BLaER1 treated with 17β-estradiol and CSF1 and Interleukin-3, amounts not matched to agents 10 nM and 100 nM (cell line): ENCODE measurements at regions not wholly inside any gene's neighbourhood (a gene's known extent, or its start where the extent isn't known, plus 50 kb on each side); places are given as distances from the start of the nearest gene placed in this dataset.

Experiments used
- H3K27ac ChIP-seq, 11 experiments: shearing (Covaris generic); formaldehyde crosslinking; 2 replicates each; pipeline ENCODE4 v1.8.1; 2022
- H3K27me3 ChIP-seq, 11 experiments: shearing (Covaris generic); formaldehyde crosslinking; 2 replicates each; pipeline ENCODE4 v1.8.1; 2022
- H3K36me3 ChIP-seq, 11 experiments: shearing (Covaris generic); formaldehyde crosslinking; 2 replicates each; pipeline ENCODE4 v1.8.1; 2022
- H3K4me1 ChIP-seq, 10 experiments: shearing (Covaris generic); formaldehyde crosslinking; 2 replicates each; pipeline ENCODE4 v1.8.1; 2022
- H3K4me2 ChIP-seq, 11 experiments: shearing (Covaris generic); formaldehyde crosslinking; 2 replicates each; pipeline ENCODE4 v1.8.1; 2022
- H3K4me3 ChIP-seq, 10 experiments: shearing (Covaris generic); formaldehyde crosslinking; 2 replicates each; pipeline ENCODE4 v1.8.1; 2022
- H3K9ac ChIP-seq, 11 experiments: shearing (Covaris generic); formaldehyde crosslinking; 2 replicates each; pipeline ENCODE4 v1.8.1; 2022
- H3K9me3 ChIP-seq, 11 experiments: shearing (Covaris generic); formaldehyde crosslinking; replicated peaks in 1 of 11; 2 replicates each; pipeline ENCODE4 v1.8.1; 2022
- H4K20me1 ChIP-seq, 11 experiments: shearing (Covaris generic); formaldehyde crosslinking; 2 replicates each; pipeline ENCODE4 v1.8.1; 2022
- Cebpa-rat ChIP-seq, 11 experiments: shearing (Covaris generic); IDR thresholded peaks; 2 replicates each; pipeline ENCODE4 v1.8.1; 2022

- Histone ChIP-seq H3K4me2 (peak overlapping the region in 8 of 11 experiments; percentile 28 to 68 (median 54); a peak in 13 of 22 replicates), H3K9ac (no peak overlapping the region), H3K4me3 (no peak overlapping the region), H3K4me1 (peaks cover 0 to 67% (median 54%) of the 10 kb centered on the region in 10 experiments; a peak in 15 of 20 replicates), H3K27ac (no peak overlapping the region), H3K27me3 (peaks cover 0 to 26% (median 0%) of the 10 kb centered on the region in 11 experiments; a peak in 6 of 22 replicates), H3K36me3 (no peaks in the 10 kb centered on the region), H3K9me3 (no peaks in the 10 kb centered on the region), H4K20me1 (peaks cover 0 to 16% (median 0%) of the 10 kb centered on the region in 11 experiments; a peak in 2 of 22 replicates)
- no peak for TF ChIP-seq Cebpa-rat (IDR thresholded peaks at IDR 0.05)
These were observed 178.0 kb upstream of the PPP1R26 start for GRCh38 chr9:135301271-135302263.

GRCh38 chr9:135302329-135303279 lies 177.0 kb upstream of the PPP1R26 start:
- Histone ChIP-seq H4K20me1 (peaks cover 0 to 16% (median 0%) of the 10 kb centered on the region in 11 experiments; a peak in 2 of 22 replicates), H3K4me3 (no peak overlapping the region)

GRCh38 chr9:135303280-135303647 lies 176.3 kb upstream of the PPP1R26 start:
- peaks cover 0 to 26% (median 0%) of the 10 kb centered on the region in 11 experiments; a peak in 6 of 22 replicates for H3K27me3 ChIP-seq
- peaks cover 0 to 16% (median 0%) of the 10 kb centered on the region in 11 experiments; a peak in 2 of 22 replicates for H4K20me1 ChIP-seq
- no peak overlapping the region for H3K27ac ChIP-seq
- H3K4me3 ChIP-seq = no peak overlapping the region
- no peak overlapping the region for H3K9ac ChIP-seq
- H3K4me2 ChIP-seq = peak overlapping the region in 9 of 11 experiments; percentile 12 to 68 (median 42); a peak in 15 of 22 replicates
- TF ChIP-seq Cebpa-rat (IDR thresholded peaks at IDR 0.05) = no peak
- H3K9me3 ChIP-seq = no peaks in the 10 kb centered on the region
- H3K36me3 ChIP-seq = no peaks in the 10 kb centered on the region
- H3K4me1 ChIP-seq = peaks cover 0 to 58% (median 43%) of the 10 kb centered on the region in 10 experiments; a peak in 15 of 20 replicates

More at GRCh38 chr9:135302329-135303279, 177.0 kb upstream of the PPP1R26 start:
- peaks cover 0 to 26% (median 0%) of the 10 kb centered on the region in 11 experiments; a peak in 6 of 22 replicates for H3K27me3 ChIP-seq
- H3K36me3 ChIP-seq = no peaks in the 10 kb centered on the region
- no peak for TF ChIP-seq Cebpa-rat (IDR thresholded peaks at IDR 0.05)
- H3K27ac ChIP-seq = no peak overlapping the region
- H3K9me3 ChIP-seq = no peaks in the 10 kb centered on the region
- peak overlapping the region in 9 of 11 experiments; percentile 12 to 68 (median 53); a peak in 15 of 22 replicates for H3K4me2 ChIP-seq
- peaks cover 0 to 56% (median 45%) of the 10 kb centered on the region in 10 experiments; a peak in 15 of 20 replicates for H3K4me1 ChIP-seq
- H3K9ac ChIP-seq = no peak overlapping the region

- Histone ChIP-seq H3K27ac (no peak overlapping the region), H3K36me3 (no peaks in the 10 kb centered on the region), H3K4me3 (no peak overlapping the region), H3K4me1 (peaks cover 0 to 50% (median 39%) of the 10 kb centered on the region in 10 experiments; a peak in 15 of 20 replicates), H4K20me1 (peaks cover 0 to 10% (median 0%) of the 10 kb centered on the region in 11 experiments; a peak in 2 of 22 replicates), H3K9ac (no peak overlapping the region), H3K4me2 (peak overlapping the region in 1 of 11 experiments; percentile 58; a peak in 1 of 22 replicates), H3K9me3 (no peaks in the 10 kb centered on the region), H3K27me3 (peaks cover 0 to 25% (median 0%) of the 10 kb centered on the region in 11 experiments; a peak in 6 of 22 replicates)
- TF ChIP-seq Cebpa-rat (IDR thresholded peaks at IDR 0.05) = no peak
These were observed 175.6 kb upstream of the PPP1R26 start for GRCh38 chr9:135303865-135304499.

GRCh38 chr9:135304886-135305285 lies 174.7 kb upstream of the PPP1R26 start:
- H3K4me1 ChIP-seq = peaks cover 0 to 41% (median 30%) of the 10 kb centered on the region in 10 experiments; a peak in 14 of 20 replicates
- H3K9me3 ChIP-seq = no peaks in the 10 kb centered on the region
- H3K4me3 ChIP-seq = no peak overlapping the region
- no peaks in the 10 kb centered on the region for H3K36me3 ChIP-seq
- peaks cover 0 to 17% (median 0%) of the 10 kb centered on the region in 11 experiments; a peak in 4 of 22 replicates for H3K27me3 ChIP-seq
- no peak for TF ChIP-seq Cebpa-rat (IDR thresholded peaks at IDR 0.05)
- H4K20me1 ChIP-seq = peaks cover 0 to under 1% (median 0%) of the 10 kb centered on the region in 11 experiments; a peak in 2 of 22 replicates
- no peak overlapping the region for H3K27ac ChIP-seq
- H3K4me2 ChIP-seq = no peak overlapping the region
- no peak overlapping the region for H3K9ac ChIP-seq

- Histone ChIP-seq H3K4me2 (no peak overlapping the region), H3K27ac (no peak overlapping the region), H3K4me3 (no peak overlapping the region), H4K20me1 (no peaks in the 10 kb centered on the region; a peak in 1 of 22 replicates), H3K27me3 (peaks cover 0 to 11% (median 0%) of the 10 kb centered on the region in 11 experiments; a peak in 3 of 22 replicates), H3K36me3 (no peaks in the 10 kb centered on the region), H3K9me3 (no peaks in the 10 kb centered on the region), H3K9ac (no peak overlapping the region), H3K4me1 (peaks cover 0 to 34% (median 22%) of the 10 kb centered on the region in 10 experiments; a peak in 14 of 20 replicates)
- no peak for TF ChIP-seq Cebpa-rat (IDR thresholded peaks at IDR 0.05)
These were observed 173.9 kb upstream of the PPP1R26 start for GRCh38 chr9:135305546-135306180.

- no peak overlapping the region for H3K9ac ChIP-seq
- H3K9me3 ChIP-seq = peaks cover 0 to 6% (median 4%) of the 10 kb centered on the region in 11 experiments; a peak in 12 of 22 replicates
- H4K20me1 ChIP-seq = no peaks in the 10 kb centered on the region; a peak in 1 of 22 replicates
- peaks cover 0 to 23% (median 12%) of the 10 kb centered on the region in 10 experiments; a peak in 14 of 20 replicates for H3K4me1 ChIP-seq
- H3K36me3 ChIP-seq = no peaks in the 10 kb centered on the region
- no peak overlapping the region for H3K4me2 ChIP-seq
- H3K27ac ChIP-seq = no peak overlapping the region
- no peak overlapping the region for H3K4me3 ChIP-seq
- TF ChIP-seq Cebpa-rat (IDR thresholded peaks at IDR 0.05) = no peak
- peaks cover 0 to under 1% (median 0%) of the 10 kb centered on the region in 11 experiments; a peak in 1 of 22 replicates for H3K27me3 ChIP-seq
These were observed 172.9 kb upstream of the PPP1R26 start for GRCh38 chr9:135306699-135307098.
